Thyroid gland (tissue), 4 donors: ENCODE measurements at regions not wholly inside any gene's neighbourhood (a gene's known extent, or its start where the extent isn't known, plus 50 kb on each side); places are given as distances from the start of the nearest gene placed in this dataset.

Experiments used
- DNase-seq, 2 donors: peaks; one replicate each; pipeline ENCODE4 v3.0.0-alpha.2; 2019
- H3K27ac ChIP-seq, 3 donors: fragments of 200-600 bp; sonication (generic); 1 replicate in 2 of 3; 2 replicates in 1 of 3; pipeline ENCODE4 v1.5.1; 2016 to 2019; ENCODE audit warnings: mild to moderate bottlenecking in 1 of 3, moderate library complexity in 1 of 3
- H3K27me3 ChIP-seq: fragments of 200-600 bp; sonication (generic); one replicate; pipeline ENCODE4 v1.5.1; 2019
- H3K36me3 ChIP-seq, 2 donors: fragments of 200-600 bp; sonication (generic); one replicate each; pipeline ENCODE4 v1.5.1; 2016 to 2019
- H3K4me1 ChIP-seq, 2 donors: fragments of 200-600 bp; sonication (generic); one replicate each; pipeline ENCODE4 v1.5.1; 2017 to 2019
- H3K4me3 ChIP-seq, 3 donors: fragments of 200-600 bp; sonication (generic); replicated peaks in 1 of 3; 1 replicate in 2 of 3; 2 replicates in 1 of 3; pipeline ENCODE4 v1.5.1; 2016; ENCODE audit warnings: mild to moderate bottlenecking in 1 of 3
- H3K9me3 ChIP-seq: fragments of 200-600 bp; sonication (generic); one replicate; pipeline ENCODE4 v1.5.1; 2017
- POLR2A ChIP-seq, 2 donors: fragments of 450-650 bp; IDR thresholded peaks; one replicate each; pipeline ENCODE4 v1.6.1; 2017; ENCODE audit warnings: antibody characterized with exemption in 2 of 2, mild to moderate bottlenecking in 2 of 2, moderate library complexity in 1 of 2
- WGBS, 2 donors: methylation state at CpG; one replicate each; pipeline ENCODE4 v1.1.5; 2017; 5-methylcytosine and 5-hydroxymethylcytosine counted together
- intact Hi-C: fragments of 100-400 bp; cut with DNase I; formaldehyde crosslinking; loops from one replicate; pipeline ENCODE4 v1.15.1; 2023
- TF ChIP-seq, protein P1 (sequence below), 6 experiments: fragments of 200-600 bp in 3 of 6; fragments of 450-650 bp in 3 of 6; sonication (generic) in 3 of 6; IDR thresholded peaks; one replicate each; pipeline ENCODE4 v1.5.1; 2016 to 2019; ENCODE audit warnings: antibody characterized with exemption in 6 of 6, mild to moderate bottlenecking in 2 of 6, inconsistent platforms in 1 of 6, moderate library complexity in 1 of 6

DNA sequence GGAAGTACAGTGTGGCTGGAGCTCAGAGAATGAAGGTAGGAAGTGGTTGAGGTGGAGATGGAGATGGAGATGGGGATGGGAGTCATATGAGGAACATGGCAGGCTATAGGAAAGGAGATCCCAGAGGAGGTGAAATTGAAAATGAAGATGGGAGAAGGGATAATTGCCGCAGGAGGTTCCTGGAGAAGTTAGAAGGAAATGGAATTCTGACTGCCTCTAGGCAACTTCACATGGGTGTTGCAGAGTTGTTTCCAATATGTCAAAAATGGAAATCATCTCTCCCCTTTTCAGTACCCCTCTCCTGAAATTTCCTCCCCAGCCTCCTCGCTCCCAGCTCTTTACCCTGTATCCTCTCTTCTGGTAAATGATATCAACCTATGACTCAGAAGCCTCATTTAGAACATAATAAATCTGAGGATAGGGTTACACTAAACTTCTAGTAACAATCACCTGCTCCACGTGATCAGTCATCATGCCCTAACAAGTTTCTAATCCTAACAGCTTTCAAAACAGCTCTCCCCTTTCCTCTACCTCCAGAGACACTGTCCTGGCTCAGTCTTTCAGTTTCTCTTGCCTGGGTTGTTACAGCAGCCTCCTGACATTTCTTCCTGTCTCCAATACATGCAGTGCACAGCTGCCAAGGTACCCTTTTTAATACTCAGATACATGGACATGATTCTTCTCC lies 201.9 kb upstream of the RBMS1 start:
- Histone ChIP-seq H3K4me3 (no peak overlapping the region), H3K4me1 (no peaks in the 10 kb centered on the region), H3K27ac (no peak overlapping the region), H3K27me3 (no peaks in the 10 kb centered on the region), H3K36me3 (no peaks in the 10 kb centered on the region), H3K9me3 (no peaks in the 10 kb centered on the region)
- TF ChIP-seq, protein P1, sequence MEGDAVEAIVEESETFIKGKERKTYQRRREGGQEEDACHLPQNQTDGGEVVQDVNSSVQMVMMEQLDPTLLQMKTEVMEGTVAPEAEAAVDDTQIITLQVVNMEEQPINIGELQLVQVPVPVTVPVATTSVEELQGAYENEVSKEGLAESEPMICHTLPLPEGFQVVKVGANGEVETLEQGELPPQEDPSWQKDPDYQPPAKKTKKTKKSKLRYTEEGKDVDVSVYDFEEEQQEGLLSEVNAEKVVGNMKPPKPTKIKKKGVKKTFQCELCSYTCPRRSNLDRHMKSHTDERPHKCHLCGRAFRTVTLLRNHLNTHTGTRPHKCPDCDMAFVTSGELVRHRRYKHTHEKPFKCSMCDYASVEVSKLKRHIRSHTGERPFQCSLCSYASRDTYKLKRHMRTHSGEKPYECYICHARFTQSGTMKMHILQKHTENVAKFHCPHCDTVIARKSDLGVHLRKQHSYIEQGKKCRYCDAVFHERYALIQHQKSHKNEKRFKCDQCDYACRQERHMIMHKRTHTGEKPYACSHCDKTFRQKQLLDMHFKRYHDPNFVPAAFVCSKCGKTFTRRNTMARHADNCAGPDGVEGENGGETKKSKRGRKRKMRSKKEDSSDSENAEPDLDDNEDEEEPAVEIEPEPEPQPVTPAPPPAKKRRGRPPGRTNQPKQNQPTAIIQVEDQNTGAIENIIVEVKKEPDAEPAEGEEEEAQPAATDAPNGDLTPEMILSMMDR (IDR thresholded peaks at IDR 0.05): no peak
- no peak for TF ChIP-seq POLR2A (IDR thresholded peaks at IDR 0.05)
- intact Hi-C loops: no loop called here
- WGBS, 2 donors: 82 to 84% methylated on average over 3 of the region's 3 CpGs
- DNase-seq: no peak

DNA sequence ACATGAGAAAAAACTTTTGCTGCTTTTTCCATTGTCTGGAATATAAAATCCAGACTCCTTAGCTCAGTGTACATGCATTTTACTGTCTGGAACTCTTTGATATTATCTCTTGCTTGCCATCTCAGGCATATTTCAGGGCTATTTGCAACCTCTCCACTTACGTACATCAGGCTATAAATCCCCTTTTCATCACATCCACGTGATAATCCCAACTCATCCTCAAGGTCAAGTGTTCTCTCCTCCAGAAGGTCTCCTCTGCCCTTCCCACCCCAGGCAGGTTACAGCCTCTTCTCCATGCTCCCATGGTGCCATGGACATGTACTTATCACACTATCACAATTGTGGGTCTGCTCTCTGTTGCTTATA lies 202.5 kb upstream of the RBMS1 start:
- Histone ChIP-seq H3K27ac (no peak overlapping the region), H3K4me3 (no peak overlapping the region), H3K36me3 (no peaks in the 10 kb centered on the region), H3K4me1 (no peaks in the 10 kb centered on the region), H3K9me3 (no peaks in the 10 kb centered on the region), H3K27me3 (no peaks in the 10 kb centered on the region)
- intact Hi-C loops: no loop called here
- 72 to 80% methylated on average over 2 of the region's 2 CpGs for WGBS, 2 donors
- no peak for TF ChIP-seq POLR2A (IDR thresholded peaks at IDR 0.05)
- TF ChIP-seq, protein P1 (IDR thresholded peaks at IDR 0.05): no peak
- no peak for DNase-seq

DNA sequence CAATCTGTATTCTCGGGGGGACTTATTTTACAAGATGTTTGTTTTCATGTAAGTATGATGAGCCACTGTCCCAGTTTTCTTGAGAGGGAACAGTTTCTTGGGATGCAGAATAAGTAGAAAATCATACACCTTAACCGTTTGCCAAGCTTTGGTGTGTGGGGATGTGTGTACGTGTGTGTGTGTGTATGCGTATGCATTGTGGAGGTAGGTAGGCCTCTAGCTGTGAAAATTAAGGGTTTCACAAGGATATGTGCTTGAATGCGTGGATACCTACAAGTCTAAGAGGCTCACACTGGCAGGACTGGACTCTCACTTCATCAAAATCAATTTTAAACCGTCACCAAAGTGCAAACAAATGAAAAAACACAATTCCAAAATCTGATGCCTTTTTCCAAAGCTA lies 204.2 kb upstream of the RBMS1 start:
- WGBS, 2 donors: 95 to 99% methylated on average over 6 of the region's 6 CpGs
- Histone ChIP-seq H3K4me1 (no peaks in the 10 kb centered on the region), H3K4me3 (no peak overlapping the region), H3K9me3 (no peaks in the 10 kb centered on the region), H3K36me3 (no peaks in the 10 kb centered on the region), H3K27ac (no peak overlapping the region), H3K27me3 (no peaks in the 10 kb centered on the region)
- intact Hi-C loops: no loop called here
- no peak for DNase-seq
- TF ChIP-seq POLR2A (IDR thresholded peaks at IDR 0.05): no peak
- TF ChIP-seq, protein P1 (IDR thresholded peaks at IDR 0.05): no peak

DNA sequence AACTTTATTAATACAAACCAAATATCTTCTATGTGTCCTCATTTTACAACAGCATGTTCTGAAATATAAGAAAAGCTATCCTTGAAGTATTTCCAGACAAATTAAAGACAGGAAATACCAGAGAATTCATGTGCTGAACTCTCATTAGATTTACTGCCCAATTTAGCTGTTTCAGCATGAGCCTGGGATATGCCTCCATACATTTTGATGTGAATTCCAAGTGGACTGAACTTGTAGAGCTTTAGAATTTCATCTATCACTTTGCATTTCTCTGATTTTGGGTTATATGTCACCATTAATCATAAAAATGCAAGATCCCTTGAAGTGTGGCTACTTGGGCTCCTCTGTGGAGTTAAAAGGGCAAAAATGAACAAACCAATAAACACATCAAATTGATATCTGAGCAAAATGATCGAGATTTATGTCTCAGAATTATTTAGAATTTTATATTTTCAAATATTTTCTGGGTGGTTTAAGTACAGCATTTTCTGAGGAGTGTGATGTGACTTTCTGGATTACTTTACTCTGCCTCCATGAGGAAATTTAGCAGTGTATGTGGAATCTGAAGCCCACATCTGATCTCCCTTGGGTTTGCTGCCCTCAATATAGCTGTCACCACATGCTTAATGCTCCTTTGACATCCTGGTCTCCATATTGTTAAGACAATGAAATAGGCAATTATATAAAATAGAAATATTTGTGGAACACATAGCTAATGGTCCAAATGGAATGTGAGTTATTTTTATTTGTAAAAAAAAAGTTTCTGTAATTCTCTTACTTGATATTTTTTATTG lies 206.6 kb upstream of the RBMS1 start:
- DNase-seq: no peak
- 66 to 70% methylated on average over 1 of the region's 1 CpG for WGBS, 2 donors
- no peaks in the 10 kb centered on the region for H3K36me3 ChIP-seq
- no peaks in the 10 kb centered on the region for H3K27me3 ChIP-seq
- intact Hi-C loops: no loop called here
- H3K9me3 ChIP-seq: no peaks in the 10 kb centered on the region
- no peak overlapping the region for H3K4me3 ChIP-seq
- H3K27ac ChIP-seq: no peak overlapping the region
- no peaks in the 10 kb centered on the region for H3K4me1 ChIP-seq
- TF ChIP-seq POLR2A (IDR thresholded peaks at IDR 0.05): no peak
- TF ChIP-seq, protein P1 (IDR thresholded peaks at IDR 0.05): no peak

DNA sequence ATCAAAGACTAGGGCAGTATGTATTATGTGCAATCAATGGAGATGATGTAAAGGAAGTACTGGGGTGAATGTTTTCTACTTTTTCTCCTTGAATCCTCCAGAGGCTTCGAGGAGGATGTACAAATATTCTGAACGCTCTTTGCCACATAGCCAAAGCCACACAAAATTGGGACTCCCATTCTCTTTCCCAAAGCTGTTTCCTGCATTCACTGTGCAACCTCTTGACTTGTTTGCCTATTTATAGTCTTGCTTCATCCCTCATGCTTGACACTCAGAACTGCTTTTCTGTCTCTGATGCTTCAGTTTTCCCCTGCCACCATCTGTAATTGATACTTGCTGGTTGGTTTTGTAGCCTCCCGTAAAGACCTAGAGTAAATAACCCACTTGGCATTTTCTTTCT lies 208.2 kb upstream of the RBMS1 start:
- H3K27me3 ChIP-seq: no peaks in the 10 kb centered on the region
- intact Hi-C loops: no loop called here
- 48 to 49% methylated on average over 3 of the region's 3 CpGs for WGBS, 2 donors
- H3K36me3 ChIP-seq: no peaks in the 10 kb centered on the region
- H3K4me1 ChIP-seq: no peaks in the 10 kb centered on the region
- no peaks in the 10 kb centered on the region for H3K9me3 ChIP-seq
- no peak overlapping the region for H3K27ac ChIP-seq
- no peak overlapping the region for H3K4me3 ChIP-seq
- TF ChIP-seq, protein P1 (IDR thresholded peaks at IDR 0.05): no peak
- TF ChIP-seq POLR2A (IDR thresholded peaks at IDR 0.05): no peak
- DNase-seq: no peak
